ENCODE measurements at regions not wholly inside any gene's neighbourhood (a gene's known extent, or its start where the extent isn't known, plus 50 kb on each side); places are given as distances from the start of the nearest gene placed in this dataset.
"Not testable (repeated sequence)": the region's sequence is repeated elsewhere in the genome, so short reads cannot be mapped to it uniquely, and the experiment has no call there.

GRCh38 chr2:239802185-239802649 lies 222.9 kb downstream of the NDUFA10 start:
- Histone ChIP-seq H3K27ac (no peak overlapping the region), H3K4me3 (no peak overlapping the region), H3K9me3 (no peaks in the 10 kb centered on the region), H3K36me3 (no peaks in the 10 kb centered on the region), H3K27me3 (peaks cover 0 to 6% of the 10 kb centered on the region in 2 donors), H3K4me1 (no peaks in the 10 kb centered on the region)
- 78% methylated on average over 21 of the region's 21 CpGs for WGBS, 2 donors
- TF ChIP-seq CTCF (IDR thresholded peaks at IDR 0.05), result no peak
- TF ChIP-seq POLR2A (IDR thresholded peaks at IDR 0.05), result no peak
- no peak for TF ChIP-seq EP300 (IDR thresholded peaks at IDR 0.05)
- DNase-seq (ENCODE audit: low spot score in 2 of 2), result no peak

GRCh38 chr2:239801404-239802184 lies 223.5 kb downstream of the NDUFA10 start:
- Histone ChIP-seq H3K4me3 (no peak overlapping the region), H3K4me1 (no peaks in the 10 kb centered on the region), H3K9me3 (no peaks in the 10 kb centered on the region), H3K27ac (no peak overlapping the region), H3K36me3 (no peaks in the 10 kb centered on the region), H3K27me3 (peaks cover 0 to 6% of the 10 kb centered on the region in 2 donors)
- DNase-seq (ENCODE audit: low spot score in 2 of 2), result no peak
- WGBS, 2 donors, result 83 to 87% methylated on average over 22 of the region's 22 CpGs
- no peak for TF ChIP-seq POLR2A (IDR thresholded peaks at IDR 0.05)

GRCh38 chr2:239800785-239801386 lies 224.3 kb downstream of the NDUFA10 start:
- TF ChIP-seq CTCF (IDR thresholded peaks at IDR 0.05), result no peak
- TF ChIP-seq EP300 (IDR thresholded peaks at IDR 0.05), result no peak
- no peak for TF ChIP-seq POLR2A (IDR thresholded peaks at IDR 0.05)
- no peak for DNase-seq (ENCODE audit: low spot score in 2 of 2)
- no peak overlapping the region for H3K27ac ChIP-seq
- H3K27me3 ChIP-seq, result peaks cover 0 to 6% of the 10 kb centered on the region in 2 donors
- no peaks in the 10 kb centered on the region for H3K36me3 ChIP-seq
- H3K4me1 ChIP-seq, result no peaks in the 10 kb centered on the region
- WGBS, 2 donors, result 85 to 87% methylated on average over 22 of the region's 22 CpGs
- no peak overlapping the region for H3K4me3 ChIP-seq
- no peaks in the 10 kb centered on the region for H3K9me3 ChIP-seq

GRCh38 chr2:239797316-239797715 lies 227.8 kb downstream of the NDUFA10 start:
- TF ChIP-seq CTCF (IDR thresholded peaks at IDR 0.05), result no peak
- TF ChIP-seq EP300 (IDR thresholded peaks at IDR 0.05), result no peak
- no peak for TF ChIP-seq POLR2A (IDR thresholded peaks at IDR 0.05)
- no peak overlapping the region for H3K27ac ChIP-seq
- no peaks in the 10 kb centered on the region for H3K27me3 ChIP-seq
- H3K9me3 ChIP-seq, result peaks cover 0 to 15% (median 0%) of the 10 kb centered on the region in 4 donors
- no peaks in the 10 kb centered on the region for H3K4me1 ChIP-seq
- no peak for DNase-seq (ENCODE audit: low spot score in 2 of 2)
- H3K4me3 ChIP-seq, result no peak overlapping the region
- no peaks in the 10 kb centered on the region for H3K36me3 ChIP-seq

GRCh38 chr2:239795761-239796160 lies 229.4 kb downstream of the NDUFA10 start:
- not testable (repeated sequence) for H3K27me3 ChIP-seq; H3K36me3 ChIP-seq; H3K4me1 ChIP-seq; H3K4me3 ChIP-seq; H3K27ac ChIP-seq; DNase-seq (ENCODE audit: low spot score in 2 of 2)
- WGBS, 2 donors, result 95 to 97% methylated on average over 11 to 16 of the region's 17 CpGs
- H3K9me3 ChIP-seq, result peaks cover 0 to 15% (median 0%) of the 10 kb centered on the region in 4 donors

GRCh38 chr2:239793836-239794235 lies 231.3 kb downstream of the NDUFA10 start:
- 86 to 87% methylated on average over 7 of the region's 7 CpGs for WGBS, 2 donors
- no peaks in the 10 kb centered on the region for H3K27me3 ChIP-seq
- no peaks in the 10 kb centered on the region for H3K36me3 ChIP-seq
- H3K4me3 ChIP-seq, result no peak overlapping the region
- peaks cover 0 to 5% (median 0%) of the 10 kb centered on the region in 4 donors for H3K4me1 ChIP-seq
- no peak for TF ChIP-seq CTCF (IDR thresholded peaks at IDR 0.05)
- no peak for TF ChIP-seq EP300 (IDR thresholded peaks at IDR 0.05)
- TF ChIP-seq POLR2A (IDR thresholded peaks at IDR 0.05), result no peak
- no peak overlapping the region for H3K27ac ChIP-seq
- H3K9me3 ChIP-seq, result peaks cover 0 to 15% (median 0%) of the 10 kb centered on the region in 4 donors
- no peak for DNase-seq (ENCODE audit: low spot score in 2 of 2)

All from tibial nerve (tissue), 4 donors.